ENCODE measurements at regions not wholly inside any gene's neighbourhood (a gene's known extent, or its start where the extent isn't known, plus 50 kb on each side); places are given as distances from the start of the nearest gene placed in this dataset.

- no peak for TF ChIP-seq PBX3 (IDR thresholded peaks at IDR 0.05)
- no peak for TF ChIP-seq ELK1 (IDR thresholded peaks at IDR 0.05; ENCODE audit: low read depth, low read length)
- TF ChIP-seq EHF (CRISPR knock-in tag; IDR thresholded peaks at IDR 0.05): no peak
- TF ChIP-seq HOXB13 (CRISPR knock-in tag; IDR thresholded peaks at IDR 0.05; ENCODE audit: low read depth): no peak
These were observed 128.9 kb downstream of the ELOVL4 start (continued) for GRCh38 chr6:79818471-79818870.

GRCh38 chr6:79814940-79815339 is 132.4 kb downstream of the ELOVL4 start:
- ATAC-seq (no peak), FAIRE-seq (no peak), DNase-seq (ENCODE audit: low read depth in 1 of 2, low spot score in 1 of 2) (no peak)
- H3K9me3 ChIP-seq: no peaks in the 10 kb centered on the region
- CTCF ChIA-PET: interaction anchor here (1.8 to 2.0 kb wide), 2 partner anchors 53 to 244 kb away, joined by 4 to 6 read pairs; no protein-coding TSS in a partner anchor
- POLR2A ChIA-PET: no interaction called here
- no peak overlapping the region for H3K4me3 ChIP-seq
- TF ChIP-seq GATA3 (IDR thresholded peaks at IDR 0.05; ENCODE audit: borderline replicate concordance) (no peak), KDM1A (IDR thresholded peaks at IDR 0.05; ENCODE audit: low read depth) (no peak), NPAS2 (CRISPR knock-in tag; IDR thresholded peaks at IDR 0.05; ENCODE audit: borderline replicate concordance) (no peak), ATOH8 (CRISPR knock-in tag; IDR thresholded peaks at IDR 0.05; ENCODE audit: low read depth) (no peak), PBX3 (IDR thresholded peaks at IDR 0.05) (no peak), FOSL2 (IDR thresholded peaks at IDR 0.05) (no peak), FOSL2 (CRISPR knock-in tag; IDR thresholded peaks at IDR 0.05) (no peak), POLR2A (IDR thresholded peaks at IDR 0.05; ENCODE audit: low read length) (no peak), JUNB (IDR thresholded peaks at IDR 0.05) (no peak), BHLHE40 (IDR thresholded peaks at IDR 0.05; ENCODE audit: low read depth, low read length) (no peak), RCOR1 (IDR thresholded peaks at IDR 0.05; ENCODE audit: low read depth, low read length) (no peak), ZC3H11A (IDR thresholded peaks at IDR 0.05) (no peak), ELK1 (IDR thresholded peaks at IDR 0.05; ENCODE audit: low read depth, low read length) (no peak), CBX8 (IDR thresholded peaks at IDR 0.05) (no peak), TP53 (CRISPR knock-in tag; IDR thresholded peaks at IDR 0.05) (no peak), FOSB (CRISPR knock-in tag; IDR thresholded peaks at IDR 0.05) (no peak), PHF8 (IDR thresholded peaks at IDR 0.05; ENCODE audit: borderline replicate concordance, low read depth) (no peak), HOXB13 (CRISPR knock-in tag; IDR thresholded peaks at IDR 0.05; ENCODE audit: low read depth) (no peak)
- H3K27ac ChIP-seq: no peak overlapping the region
- no peak overlapping the region for H3K4me2 ChIP-seq
- no peaks in the 10 kb centered on the region for H3K4me1 ChIP-seq
- 20% methylated on average over 2 of the region's 2 CpGs for WGBS (ENCODE audit: missing lambda C conversion rate)
